Left ventricle myocardium inferior (tissue), 1 donor: ENCODE measurements at regions not wholly inside any gene's neighbourhood (a gene's known extent, or its start where the extent isn't known, plus 50 kb on each side); places are given as distances from the start of the nearest gene placed in this dataset.

Experiments used
- DNase-seq: peaks from one replicate; pipeline ENCODE4 v3.0.0-alpha.2; 2020
- H3K27ac ChIP-seq: fragments of 200-600 bp; replicated peaks from 2 replicates; pipeline ENCODE4 v1.8.0; 2021
- H3K27me3 ChIP-seq: fragments of 200-600 bp; 2 replicates; pipeline ENCODE4 v1.8.0; 2021; ENCODE audit warnings: low read depth
- H3K36me3 ChIP-seq: fragments of 200-600 bp; 2 replicates; pipeline ENCODE4 v1.8.0; 2021
- H3K4me1 ChIP-seq: fragments of 200-600 bp; 2 replicates; pipeline ENCODE4 v1.8.0; 2021
- H3K4me3 ChIP-seq: fragments of 200-600 bp; 2 replicates; pipeline ENCODE4 v1.8.0; 2021; ENCODE audit warnings: mild to moderate bottlenecking, moderate library complexity
- H3K9me3 ChIP-seq: fragments of 200-600 bp; replicated peaks from 2 replicates; pipeline ENCODE4 v1.8.0; 2021
- CTCF ChIP-seq: fragments of 200-600 bp; IDR thresholded peaks from 2 replicates; pipeline ENCODE4 v1.8.0; 2021; ENCODE audit warnings: antibody characterized with exemption, mild to moderate bottlenecking, borderline replicate concordance
- intact Hi-C: fragments of 100-400 bp; cut with micrococcal nuclease; formaldehyde crosslinking; loops from one replicate; pipeline ENCODE4 v1.11.0; 2022
- donor health status: DM: no; HTN: yes; CAD: no; lungs with severe emphysema.

GRCh38 chr5:86894056-86894455, 276.3 kb downstream of the COX7C start:
- Histone ChIP-seq H3K27me3 (no peaks in the 10 kb centered on the region), H3K27ac (no peak overlapping the region), H3K4me3 (no peak overlapping the region), H3K9me3 (no peaks in the 10 kb centered on the region), H3K36me3 (no peaks in the 10 kb centered on the region), H3K4me1 (no peaks in the 10 kb centered on the region)
- intact Hi-C loops = no loop called here
- TF ChIP-seq CTCF = no peak
- DNase-seq = no peak

- Histone ChIP-seq H3K36me3 (no peaks in the 10 kb centered on the region), H3K4me1 (no peaks in the 10 kb centered on the region), H3K4me3 (no peak overlapping the region), H3K9me3 (no peaks in the 10 kb centered on the region), H3K27me3 (no peaks in the 10 kb centered on the region), H3K27ac (no peak overlapping the region)
- TF ChIP-seq CTCF = no peak
- DNase-seq = no peak
- intact Hi-C loops = no loop called here
Observed at GRCh38 chr5:86896916-86897315, 279.2 kb downstream of the COX7C start.

GRCh38 chr5:86909418-86910295, 291.9 kb downstream of the COX7C start:
- no peak overlapping the region for H3K4me3 ChIP-seq
- peaks cover 11% of the 10 kb centered on the region for H3K4me1 ChIP-seq
- H3K27ac ChIP-seq = no peak overlapping the region
- DNase-seq = no peak
- H3K36me3 ChIP-seq = no peaks in the 10 kb centered on the region
- no peaks in the 10 kb centered on the region for H3K27me3 ChIP-seq
- intact Hi-C loops = no loop called here
- no peaks in the 10 kb centered on the region for H3K9me3 ChIP-seq
- TF ChIP-seq CTCF = no peak

- Histone ChIP-seq H3K36me3 (no peaks in the 10 kb centered on the region), H3K4me1 (no peaks in the 10 kb centered on the region), H3K4me3 (no peak overlapping the region), H3K27me3 (no peaks in the 10 kb centered on the region), H3K9me3 (no peaks in the 10 kb centered on the region), H3K27ac (no peak overlapping the region)
- intact Hi-C loops = no loop called here
- DNase-seq = no peak
- TF ChIP-seq CTCF = no peak
Observed at GRCh38 chr5:86917117-86917579, 299.4 kb downstream of the COX7C start.

GRCh38 chr5:86918246-86918645, 300.5 kb downstream of the COX7C start:
- Histone ChIP-seq H3K27ac (no peak overlapping the region), H3K27me3 (no peaks in the 10 kb centered on the region), H3K36me3 (no peaks in the 10 kb centered on the region), H3K4me1 (no peaks in the 10 kb centered on the region), H3K9me3 (no peaks in the 10 kb centered on the region), H3K4me3 (no peak overlapping the region)
- intact Hi-C loops = no loop called here
- no peak for DNase-seq
- TF ChIP-seq CTCF = no peak
